ENCODE measurements at regions not wholly inside any gene's neighbourhood (a gene's known extent, or its start where the extent isn't known, plus 50 kb on each side); places are given as distances from the start of the nearest gene placed in this dataset.
A peak's percentile ranks its signal among the peaks of the same experiment; 100 is the strongest.

- no peaks in the 10 kb centered on the region for H3K36me3 ChIP-seq (ENCODE audit: insufficient read depth)
- no peak overlapping the region for H3K9ac ChIP-seq
- no peak overlapping the region for H3K4me3 ChIP-seq (IDR thresholded peaks at IDR 0.05; ENCODE audit: insufficient read depth, low read depth, low read length)
- no peaks in the 10 kb centered on the region for H3K79me2 ChIP-seq (ENCODE audit: insufficient read depth, low read depth)
- peak overlapping the region; percentile 28; the same call in 1 of the 2 replicates for H3K4me2 ChIP-seq
- H4K20me1 ChIP-seq (ENCODE audit: insufficient read depth) = no peaks in the 10 kb centered on the region
- TF ChIP-seq CTCF (conservative IDR thresholded peaks at IDR 0.05; ENCODE audit: low read depth, low read length) = no peak
- H3K27me3 ChIP-seq (ENCODE audit: insufficient read depth, low read depth) = no peaks in the 10 kb centered on the region
- no peak overlapping the region for H2AFZ ChIP-seq (ENCODE audit: low read depth)
- H3K27ac ChIP-seq = no peak overlapping the region
- H3K4me1 ChIP-seq (ENCODE audit: low read depth, poor library complexity, severe bottlenecking) = peaks cover 15% of the 10 kb centered on the region
Measured at GRCh38 chr1:221911714-221912113, 169.8 kb upstream of the DUSP10 start.

GRCh38 chr1:221910222-221910621, 168.3 kb upstream of the DUSP10 start:
- TF ChIP-seq CTCF (conservative IDR thresholded peaks at IDR 0.05; ENCODE audit: low read depth, low read length) = no peak
- H3K36me3 ChIP-seq (ENCODE audit: insufficient read depth) = no peaks in the 10 kb centered on the region
- no peak overlapping the region for H3K27ac ChIP-seq
- peaks cover 15% of the 10 kb centered on the region for H3K4me1 ChIP-seq (ENCODE audit: low read depth, poor library complexity, severe bottlenecking)
- H4K20me1 ChIP-seq (ENCODE audit: insufficient read depth) = no peaks in the 10 kb centered on the region
- no peak overlapping the region for H2AFZ ChIP-seq (ENCODE audit: low read depth)
- no peak overlapping the region for H3K4me3 ChIP-seq (IDR thresholded peaks at IDR 0.05; ENCODE audit: insufficient read depth, low read depth, low read length)
- no peak overlapping the region for H3K4me2 ChIP-seq
- H3K9ac ChIP-seq = no peak overlapping the region
- no peaks in the 10 kb centered on the region for H3K79me2 ChIP-seq (ENCODE audit: insufficient read depth, low read depth)
- no peaks in the 10 kb centered on the region for H3K27me3 ChIP-seq (ENCODE audit: insufficient read depth, low read depth)

- no peak overlapping the region for H3K4me2 ChIP-seq
- no peaks in the 10 kb centered on the region for H3K79me2 ChIP-seq (ENCODE audit: insufficient read depth, low read depth)
- TF ChIP-seq CTCF (conservative IDR thresholded peaks at IDR 0.05; ENCODE audit: low read depth, low read length) = no peak
- no peaks in the 10 kb centered on the region for H3K36me3 ChIP-seq (ENCODE audit: insufficient read depth)
- no peak overlapping the region for H3K9ac ChIP-seq
- H3K27ac ChIP-seq = no peak overlapping the region
- peaks cover 15% of the 10 kb centered on the region for H3K4me1 ChIP-seq (ENCODE audit: low read depth, poor library complexity, severe bottlenecking)
- no peaks in the 10 kb centered on the region for H4K20me1 ChIP-seq (ENCODE audit: insufficient read depth)
- H3K4me3 ChIP-seq (IDR thresholded peaks at IDR 0.05; ENCODE audit: insufficient read depth, low read depth, low read length) = no peak overlapping the region
- no peaks in the 10 kb centered on the region for H3K27me3 ChIP-seq (ENCODE audit: insufficient read depth, low read depth)
- H2AFZ ChIP-seq (ENCODE audit: low read depth) = no peak overlapping the region
Measured at GRCh38 chr1:221908573-221908972, 166.7 kb upstream of the DUSP10 start.

GRCh38 chr1:221907166-221907932, 165.5 kb upstream of the DUSP10 start:
- TF ChIP-seq CTCF (conservative IDR thresholded peaks at IDR 0.05; ENCODE audit: low read depth, low read length) = no peak
- H3K27me3 ChIP-seq (ENCODE audit: insufficient read depth, low read depth) = no peaks in the 10 kb centered on the region
- H3K36me3 ChIP-seq (ENCODE audit: insufficient read depth) = no peaks in the 10 kb centered on the region
- H3K4me1 ChIP-seq (ENCODE audit: low read depth, poor library complexity, severe bottlenecking) = peaks cover 11% of the 10 kb centered on the region
- H3K4me2 ChIP-seq = no peak overlapping the region
- H4K20me1 ChIP-seq (ENCODE audit: insufficient read depth) = no peaks in the 10 kb centered on the region
- no peak overlapping the region for H3K4me3 ChIP-seq (IDR thresholded peaks at IDR 0.05; ENCODE audit: insufficient read depth, low read depth, low read length)
- H3K9ac ChIP-seq = no peak overlapping the region
- no peak overlapping the region for H2AFZ ChIP-seq (ENCODE audit: low read depth)
- no peak overlapping the region for H3K27ac ChIP-seq
- no peaks in the 10 kb centered on the region for H3K79me2 ChIP-seq (ENCODE audit: insufficient read depth, low read depth)

Measured in KMS-11 (cell line).